GM23248 (cell line): ENCODE measurements at regions not wholly inside any gene's neighbourhood (a gene's known extent, or its start where the extent isn't known, plus 50 kb on each side); places are given as distances from the start of the nearest gene placed in this dataset.

Source experiments
- EZH2 ChIP-seq: fragments of 200-600 bp; sonication (generic); IDR thresholded peaks from 2 replicates; pipeline ENCODE4 v1.6.1; 2018; ENCODE audit warnings: antibody characterized with exemption, mild to moderate bottlenecking; ENCODE audit not compliant: insufficient read depth, poor library complexity, severe bottlenecking
- EZH2phosphoT487 ChIP-seq: fragments of 200-600 bp; sonication (generic); IDR thresholded peaks from 2 replicates; pipeline ENCODE4 v1.6.1; 2018; ENCODE audit warnings: antibody characterized with exemption, moderate library complexity, mild to moderate bottlenecking, low read depth; ENCODE audit not compliant: insufficient read depth

GRCh38 chr12:97316321-97316720, 146.3 kb upstream of the RMST start:
- TF ChIP-seq EZH2phosphoT487 (no peak), EZH2 (no peak)
